GM19452 (cell line): ENCODE measurements at regions not wholly inside any gene's neighbourhood (a gene's known extent, or its start where the extent isn't known, plus 50 kb on each side); places are given as distances from the start of the nearest gene placed in this dataset.
"Not testable (repeated sequence)": the region's sequence is repeated elsewhere in the genome, so short reads cannot be mapped to it uniquely, and the experiment has no call there.

ENCODE experiments used
- ATAC-seq: cut with Tn5 transposase; IDR thresholded peaks from one replicate; pipeline ENCODE4 v1.9.1; 2021; ENCODE audit not compliant: unreplicated experiment

- ATAC-seq, result no peak
Observed at GRCh38 chr2:167753142-167753541, 494.3 kb downstream of the STK39 start.

- no peak for ATAC-seq
Observed at GRCh38 chr2:167752734-167753133, 494.7 kb downstream of the STK39 start.

GRCh38 chr2:167750675-167751074, 496.7 kb downstream of the STK39 start:
- ATAC-seq, result no peak

GRCh38 chr2:167749660-167750059, 497.7 kb downstream of the STK39 start:
- ATAC-seq, result no peak

GRCh38 chr2:167749016-167749415, 498.4 kb downstream of the STK39 start:
- no peak for ATAC-seq

- no peak for ATAC-seq
Observed at GRCh38 chr2:167748536-167748935, 498.9 kb downstream of the STK39 start.

GRCh38 chr2:167745667-167746066, 501.7 kb downstream of the STK39 start:
- ATAC-seq, result no peak

- not testable (repeated sequence) for ATAC-seq
Observed at GRCh38 chr2:167739921-167740320, 507.5 kb downstream of the STK39 start.

GRCh38 chr2:167733747-167734146, 513.6 kb downstream of the STK39 start:
- no peak for ATAC-seq

- no peak for ATAC-seq
Observed at GRCh38 chr2:167732326-167732725, 515.1 kb downstream of the STK39 start.

GRCh38 chr2:167729911-167730310, 517.5 kb downstream of the STK39 start:
- no peak for ATAC-seq

GRCh38 chr2:167726788-167727187, 520.6 kb downstream of the STK39 start:
- ATAC-seq, result no peak

- ATAC-seq, result no peak
Observed at GRCh38 chr2:167721593-167721992, 525.8 kb downstream of the STK39 start.

- ATAC-seq, result no peak
Observed at GRCh38 chr2:167719410-167719809, 528.0 kb downstream of the STK39 start.

- no peak for ATAC-seq
Observed at GRCh38 chr2:167718560-167718959, 528.8 kb downstream of the STK39 start.

- ATAC-seq, result no peak
Observed at GRCh38 chr2:167715932-167716331, 531.5 kb downstream of the STK39 start.

GRCh38 chr2:167715498-167715897, 531.9 kb downstream of the STK39 start:
- ATAC-seq, result not testable (repeated sequence)

- no peak for ATAC-seq
Observed at GRCh38 chr2:167712275-167712674, 535.1 kb downstream of the STK39 start.

- no peak for ATAC-seq
Observed at GRCh38 chr2:167708998-167709397, 538.4 kb downstream of the STK39 start.

- ATAC-seq, result no peak
Observed at GRCh38 chr2:167706800-167707199, 540.6 kb downstream of the STK39 start.

- ATAC-seq, result no peak
Observed at GRCh38 chr2:167703441-167703840, 544.0 kb downstream of the STK39 start.

GRCh38 chr2:167702227-167702626, 545.2 kb downstream of the STK39 start:
- ATAC-seq, result no peak

- no peak for ATAC-seq
Observed at GRCh38 chr2:167701651-167702050, 545.7 kb downstream of the STK39 start.

GRCh38 chr2:167697948-167698347, 549.4 kb downstream of the STK39 start:
- no peak for ATAC-seq
